ENCODE measurements at regions not wholly inside any gene's neighbourhood (a gene's known extent, or its start where the extent isn't known, plus 50 kb on each side); places are given as distances from the start of the nearest gene placed in this dataset.
"Not testable (repeated sequence)": the region's sequence is repeated elsewhere in the genome, so short reads cannot be mapped to it uniquely, and the experiment has no call there.

GRCh38 chr14:105639969-105640931, 113.9 kb downstream of the TMEM121 start:
- not testable (repeated sequence) for H3K9me3 ChIP-seq (ENCODE audit: control insufficient read depth in 4 of 4, insufficient read depth in 3 of 4, low read length in 3 of 4); H3K27ac ChIP-seq (ENCODE audit: low read depth in 1 of 2, low read length in 1 of 2); H3K4me3 ChIP-seq; H3K36me3 ChIP-seq (ENCODE audit: control insufficient read depth in 4 of 4, insufficient read depth in 4 of 4, low read length in 4 of 4); DNase-seq; H3K9ac ChIP-seq (ENCODE audit: insufficient read depth in 1 of 2, low read length in 2 of 2); ATAC-seq (ENCODE audit: insufficient read depth, low FRiP score); H3K4me1 ChIP-seq (ENCODE audit: control insufficient read depth in 5 of 5, insufficient read depth in 5 of 5, low read length in 5 of 5); H3K27me3 ChIP-seq (ENCODE audit: control insufficient read depth in 3 of 3, insufficient read depth in 3 of 3, low read length in 2 of 3)
- 73 to 88% methylated on average over 21 to 29 of the region's 33 CpGs for WGBS, 2 donors

- peaks cover 0 to 7% (median 0%) of the 10 kb centered on the region in 5 donors for H3K4me1 ChIP-seq (ENCODE audit: control insufficient read depth in 5 of 5, insufficient read depth in 5 of 5, low read length in 5 of 5)
- peaks cover 0 to 5% (median under 1%) of the 10 kb centered on the region in 4 donors for H3K9me3 ChIP-seq (ENCODE audit: control insufficient read depth in 4 of 4, insufficient read depth in 3 of 4, low read length in 3 of 4)
- H3K36me3 ChIP-seq (ENCODE audit: control insufficient read depth in 4 of 4, insufficient read depth in 4 of 4, low read length in 4 of 4), result no peaks in the 10 kb centered on the region
- no peak for ATAC-seq (ENCODE audit: insufficient read depth, low FRiP score)
- WGBS, 2 donors, result 85 to 88% methylated on average over 17 of the region's 17 CpGs
- no peak for DNase-seq
- no peak for TF ChIP-seq CTCF (IDR thresholded peaks at IDR 0.05; ENCODE audit: control extremely low read depth, extremely low read depth)
- no peak overlapping the region for H3K27ac ChIP-seq (ENCODE audit: low read depth in 1 of 2, low read length in 1 of 2)
- no peak overlapping the region for H3K4me3 ChIP-seq
- no peak overlapping the region for H3K9ac ChIP-seq (ENCODE audit: insufficient read depth in 1 of 2, low read length in 2 of 2)
- no peaks in the 10 kb centered on the region for H3K27me3 ChIP-seq (ENCODE audit: control insufficient read depth in 3 of 3, insufficient read depth in 3 of 3, low read length in 2 of 3)
These were observed 114.9 kb downstream of the TMEM121 start for GRCh38 chr14:105641075-105641937.

GRCh38 chr14:105641951-105642350, 115.6 kb downstream of the TMEM121 start:
- DNase-seq, result not testable (repeated sequence)

GRCh38 chr14:105642486-105642885, 116.1 kb downstream of the TMEM121 start:
- not testable (repeated sequence) for H3K4me3 ChIP-seq; H3K36me3 ChIP-seq (ENCODE audit: control insufficient read depth in 4 of 4, insufficient read depth in 4 of 4, low read length in 4 of 4); DNase-seq; H3K9ac ChIP-seq (ENCODE audit: insufficient read depth in 1 of 2, low read length in 2 of 2); H3K4me1 ChIP-seq (ENCODE audit: control insufficient read depth in 5 of 5, insufficient read depth in 5 of 5, low read length in 5 of 5); H3K27me3 ChIP-seq (ENCODE audit: control insufficient read depth in 3 of 3, insufficient read depth in 3 of 3, low read length in 2 of 3); ATAC-seq (ENCODE audit: insufficient read depth, low FRiP score); H3K27ac ChIP-seq (ENCODE audit: low read depth in 1 of 2, low read length in 1 of 2); H3K9me3 ChIP-seq (ENCODE audit: control insufficient read depth in 4 of 4, insufficient read depth in 3 of 4, low read length in 3 of 4)
- WGBS, 2 donors, result 93 to 97% methylated on average over 10 of the region's 19 CpGs

More at GRCh38 chr14:105641951-105642350, 115.6 kb downstream of the TMEM121 start:
- not testable (repeated sequence) for H3K4me3 ChIP-seq; H3K4me1 ChIP-seq (ENCODE audit: control insufficient read depth in 5 of 5, insufficient read depth in 5 of 5, low read length in 5 of 5); H3K27me3 ChIP-seq (ENCODE audit: control insufficient read depth in 3 of 3, insufficient read depth in 3 of 3, low read length in 2 of 3); H3K27ac ChIP-seq (ENCODE audit: low read depth in 1 of 2, low read length in 1 of 2); H3K9ac ChIP-seq (ENCODE audit: insufficient read depth in 1 of 2, low read length in 2 of 2); H3K36me3 ChIP-seq (ENCODE audit: control insufficient read depth in 4 of 4, insufficient read depth in 4 of 4, low read length in 4 of 4); H3K9me3 ChIP-seq (ENCODE audit: control insufficient read depth in 4 of 4, insufficient read depth in 3 of 4, low read length in 3 of 4); ATAC-seq (ENCODE audit: insufficient read depth, low FRiP score)
- WGBS, 2 donors, result 81 to 94% methylated on average over 4 to 12 of the region's 12 CpGs

- not testable (repeated sequence) for DNase-seq; H3K4me1 ChIP-seq (ENCODE audit: control insufficient read depth in 5 of 5, insufficient read depth in 5 of 5, low read length in 5 of 5); H3K9me3 ChIP-seq (ENCODE audit: control insufficient read depth in 4 of 4, insufficient read depth in 3 of 4, low read length in 3 of 4); H3K27ac ChIP-seq (ENCODE audit: low read depth in 1 of 2, low read length in 1 of 2); H3K27me3 ChIP-seq (ENCODE audit: control insufficient read depth in 3 of 3, insufficient read depth in 3 of 3, low read length in 2 of 3); H3K9ac ChIP-seq (ENCODE audit: insufficient read depth in 1 of 2, low read length in 2 of 2); ATAC-seq (ENCODE audit: insufficient read depth, low FRiP score); H3K4me3 ChIP-seq; H3K36me3 ChIP-seq (ENCODE audit: control insufficient read depth in 4 of 4, insufficient read depth in 4 of 4, low read length in 4 of 4)
- 87 to 92% methylated on average over 28 to 30 of the region's 30 CpGs for WGBS, 2 donors
These were observed 117.1 kb downstream of the TMEM121 start for GRCh38 chr14:105643406-105644052.

- not testable (repeated sequence) for ATAC-seq (ENCODE audit: insufficient read depth, low FRiP score); H3K9ac ChIP-seq (ENCODE audit: insufficient read depth in 1 of 2, low read length in 2 of 2); H3K9me3 ChIP-seq (ENCODE audit: control insufficient read depth in 4 of 4, insufficient read depth in 3 of 4, low read length in 3 of 4); H3K36me3 ChIP-seq (ENCODE audit: control insufficient read depth in 4 of 4, insufficient read depth in 4 of 4, low read length in 4 of 4); H3K27me3 ChIP-seq (ENCODE audit: control insufficient read depth in 3 of 3, insufficient read depth in 3 of 3, low read length in 2 of 3); DNase-seq; H3K4me1 ChIP-seq (ENCODE audit: control insufficient read depth in 5 of 5, insufficient read depth in 5 of 5, low read length in 5 of 5); H3K27ac ChIP-seq (ENCODE audit: low read depth in 1 of 2, low read length in 1 of 2); H3K4me3 ChIP-seq
- WGBS, 2 donors, result 89 to 91% methylated on average over 9 to 11 of the region's 11 CpGs
These were observed 117.7 kb downstream of the TMEM121 start for GRCh38 chr14:105644053-105644435.

GRCh38 chr14:105644457-105644856, 118.1 kb downstream of the TMEM121 start:
- H3K4me3 ChIP-seq; ATAC-seq (ENCODE audit: insufficient read depth, low FRiP score); H3K27ac ChIP-seq (ENCODE audit: low read depth in 1 of 2, low read length in 1 of 2); DNase-seq; H3K4me1 ChIP-seq (ENCODE audit: control insufficient read depth in 5 of 5, insufficient read depth in 5 of 5, low read length in 5 of 5); H3K27me3 ChIP-seq (ENCODE audit: control insufficient read depth in 3 of 3, insufficient read depth in 3 of 3, low read length in 2 of 3); H3K9ac ChIP-seq (ENCODE audit: insufficient read depth in 1 of 2, low read length in 2 of 2); H3K36me3 ChIP-seq (ENCODE audit: control insufficient read depth in 4 of 4, insufficient read depth in 4 of 4, low read length in 4 of 4); H3K9me3 ChIP-seq (ENCODE audit: control insufficient read depth in 4 of 4, insufficient read depth in 3 of 4, low read length in 3 of 4): not testable (repeated sequence)
- WGBS, 2 donors, result 90 to 92% methylated on average over 16 to 18 of the region's 19 CpGs
